Panc1 (cell line): ENCODE measurements at regions not wholly inside any gene's neighbourhood (a gene's known extent, or its start where the extent isn't known, plus 50 kb on each side); places are given as distances from the start of the nearest gene placed in this dataset.

Experiments used
- ATAC-seq: fragments of 200-7000 bp; cut with Tn5 transposase; 2 replicates; pipeline ENCODE4 v1.9.1; 2020; ENCODE audit warnings: mild to moderate bottlenecking, moderate library complexity
- BruUV-seq: library from RNA; stranded (reverse); fragments of 400-500 nt; replicated peaks from 2 replicates; lab custom pipeline; 2021; lab: Mats Ljungman, UMichigan
- CTCF ChIA-PET: fragments of 300-600 bp; sonication (Branson Sonifier 250); formaldehyde crosslinking; loops from one replicate; lab custom pipeline; 2022; ENCODE audit warnings: antibody characterized with exemption; lab: Charles Lee
- POLR2A ChIA-PET: fragments of 300-600 bp; sonication (Branson Sonifier 250); formaldehyde crosslinking; loops from one replicate; lab custom pipeline; 2022; ENCODE audit warnings: antibody characterized with exemption; lab: Charles Lee
- DNase-seq: peaks from one replicate; pipeline ENCODE4 v3.0.0-alpha.2; 2010; ENCODE audit warnings: low read depth, low spot score
- H3K27ac ChIP-seq: 2 replicates; pipeline ENCODE4 v1.5.1; 2011; ENCODE audit warnings: mild to moderate bottlenecking, low read length, inconsistent platforms
- H3K27me3 ChIP-seq: fragments of 200-500 bp; sonication (Bioruptor generic); 2 replicates; pipeline ENCODE4 v1.6.0; 2014; ENCODE audit warnings: low read length, inconsistent platforms; ENCODE audit not compliant: control insufficient read depth, insufficient read depth
- H3K36me3 ChIP-seq: fragments of 200-500 bp; sonication (Bioruptor generic); 2 replicates; pipeline ENCODE4 v1.5.1; 2014; ENCODE audit warnings: inconsistent platforms, mild to moderate bottlenecking, low read length, moderate library complexity; ENCODE audit not compliant: control insufficient read depth, insufficient read depth
- H3K4me1 ChIP-seq: 2 replicates; pipeline ENCODE4 v1.5.1; 2011; ENCODE audit warnings: inconsistent platforms, mild to moderate bottlenecking, low read length, moderate library complexity; ENCODE audit not compliant: control insufficient read depth, insufficient read depth
- H3K4me3 ChIP-seq, 2 experiments: 2 replicates each; pipeline ENCODE4 v1.5.1; 2011 to 2012; ENCODE audit warnings: low read depth in 2 of 2, low read length in 2 of 2, mild to moderate bottlenecking in 2 of 2, inconsistent platforms in 1 of 2, moderate library complexity in 1 of 2
- H3K9me3 ChIP-seq: fragments of 200-500 bp; sonication (Bioruptor generic); 2 replicates; pipeline ENCODE4 v1.5.1; 2014; ENCODE audit warnings: low read depth, mild to moderate bottlenecking, inconsistent platforms, low read length, moderate library complexity; ENCODE audit not compliant: control insufficient read depth, insufficient read depth
- CTCF ChIP-seq: fragments of 450-650 bp; IDR thresholded peaks from 2 replicates; pipeline ENCODE4 v1.5.1; 2017; ENCODE audit warnings: mild to moderate bottlenecking
- POLR2AphosphoS5 ChIP-seq: IDR thresholded peaks from 2 replicates; pipeline ENCODE4 v1.6.1; 2012; ENCODE audit warnings: mild to moderate bottlenecking, low read depth, low read length, moderate library complexity
- REST ChIP-seq, 2 experiments: IDR thresholded peaks; 2 replicates each; pipeline ENCODE4 v1.6.1; 2011 to 2012; ENCODE audit warnings: low read depth in 2 of 2, control low read depth in 1 of 2, low read length in 1 of 2, mild to moderate bottlenecking in 1 of 2, moderate library complexity in 1 of 2; ENCODE audit not compliant: insufficient read depth in 1 of 2
- SIN3A ChIP-seq: IDR thresholded peaks from 2 replicates; pipeline ENCODE4 v1.6.1; 2012; ENCODE audit warnings: low read depth, mild to moderate bottlenecking, low read length, moderate library complexity, borderline replicate concordance; ENCODE audit not compliant: insufficient read depth
- TCF7L2 ChIP-seq: IDR thresholded peaks from 2 replicates; pipeline ENCODE4 v1.6.1; 2011; ENCODE audit warnings: mild to moderate bottlenecking, low read depth, low read length, inconsistent platforms
- in situ Hi-C: cut with HindIII; loops from 2 replicates; pipeline ENCODE4 v1.10.0; 2016; ENCODE audit warnings: low sequenced_read_pairs, low pct_unique_long_range_greater_than_20kb
- intact Hi-C: fragments of 100-400 bp; cut with micrococcal nuclease; formaldehyde crosslinking; loops from one replicate; pipeline ENCODE4 v1.10.0; 2022; ENCODE audit not compliant: unreplicated experiment

GRCh38 chr18:22860807-22861206 lies 72.3 kb upstream of the RBBP8 start:
- POLR2A ChIA-PET, result no interaction called here
- peaks cover 9% of the 10 kb centered on the region; the same call in 1 of the 2 replicates for H3K27me3 ChIP-seq
- in situ Hi-C loops, result no loop called here
- no peaks in the 10 kb centered on the region for H3K36me3 ChIP-seq
- no peak overlapping the region for H3K4me3 ChIP-seq
- intact Hi-C loops, result no loop called here
- no peak for TF ChIP-seq SIN3A
- TF ChIP-seq TCF7L2, result no peak
- TF ChIP-seq POLR2AphosphoS5, result no peak
- no peak for TF ChIP-seq REST (IDR thresholded peaks at IDR 0.05; ENCODE audit: insufficient read depth in 1 of 2, low read depth in 2 of 2, low read length in 1 of 2)
- TF ChIP-seq CTCF, result no peak
- no peaks in the 10 kb centered on the region for H3K9me3 ChIP-seq
- no peak overlapping the region for H3K27ac ChIP-seq
- BruUV-seq, result no TSS peak
- CTCF ChIA-PET, result no interaction called here
- H3K4me1 ChIP-seq, result no peaks in the 10 kb centered on the region
- ATAC-seq, result no peak
- no peak for DNase-seq

GRCh38 chr18:22865354-22866116 lies 67.6 kb upstream of the RBBP8 start:
- no peak for TF ChIP-seq CTCF
- TF ChIP-seq SIN3A, result no peak
- no peak for TF ChIP-seq POLR2AphosphoS5
- TF ChIP-seq REST (IDR thresholded peaks at IDR 0.05; ENCODE audit: insufficient read depth in 1 of 2, low read depth in 2 of 2, low read length in 1 of 2), result no peak
- no peak for TF ChIP-seq TCF7L2
- no peaks in the 10 kb centered on the region for H3K36me3 ChIP-seq
- BruUV-seq, result no TSS peak
- no peaks in the 10 kb centered on the region for H3K4me1 ChIP-seq
- H3K9me3 ChIP-seq, result no peaks in the 10 kb centered on the region
- in situ Hi-C loops, result no loop called here
- H3K4me3 ChIP-seq, result no peak overlapping the region
- ATAC-seq, result no peak
- no peak overlapping the region for H3K27ac ChIP-seq
- peaks cover 9% of the 10 kb centered on the region; the same call in 1 of the 2 replicates for H3K27me3 ChIP-seq
- no peak for DNase-seq
- ChIA-PET POLR2A (no interaction called here), CTCF (no interaction called here)
- intact Hi-C loops, result no loop called here
